GM12875 (cell line): ENCODE measurements at regions not wholly inside any gene's neighbourhood (a gene's known extent, or its start where the extent isn't known, plus 50 kb on each side); places are given as distances from the start of the nearest gene placed in this dataset.

Experiments used
- H3K4me3 ChIP-seq: one replicate; pipeline ENCODE4 v1.5.1; 2011; ENCODE audit warnings: low read depth, low read length, control low read depth
- TF ChIP-seq, protein P1 (sequence below): IDR thresholded peaks from 2 replicates; pipeline ENCODE4 v1.5.1; 2011; ENCODE audit warnings: low read depth, mild to moderate bottlenecking, control low read depth, inconsistent platforms, low read length, moderate library complexity, borderline replicate concordance; ENCODE audit not compliant: insufficient read depth

DNA sequence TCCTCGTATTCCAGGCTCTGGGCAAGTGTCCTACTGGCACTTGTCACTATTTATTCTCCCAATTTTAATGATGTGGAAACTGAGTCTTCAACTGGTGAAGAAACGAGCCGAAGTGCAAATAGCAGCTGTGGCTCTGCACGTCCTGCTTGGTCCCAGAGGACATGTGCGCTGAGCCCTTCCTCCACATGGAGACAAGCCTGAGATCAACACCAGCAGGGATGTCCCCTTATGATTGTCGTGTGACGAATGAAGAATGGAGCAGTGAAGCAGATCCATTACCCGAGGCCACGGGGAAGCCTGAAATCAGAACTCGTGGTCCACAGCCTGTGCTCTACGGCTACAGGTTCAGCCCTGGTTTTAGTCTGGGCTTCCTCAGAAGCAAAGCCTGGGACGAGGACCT lies 61.0 kb downstream of the FOXL1 start:
- TF ChIP-seq, protein P1, sequence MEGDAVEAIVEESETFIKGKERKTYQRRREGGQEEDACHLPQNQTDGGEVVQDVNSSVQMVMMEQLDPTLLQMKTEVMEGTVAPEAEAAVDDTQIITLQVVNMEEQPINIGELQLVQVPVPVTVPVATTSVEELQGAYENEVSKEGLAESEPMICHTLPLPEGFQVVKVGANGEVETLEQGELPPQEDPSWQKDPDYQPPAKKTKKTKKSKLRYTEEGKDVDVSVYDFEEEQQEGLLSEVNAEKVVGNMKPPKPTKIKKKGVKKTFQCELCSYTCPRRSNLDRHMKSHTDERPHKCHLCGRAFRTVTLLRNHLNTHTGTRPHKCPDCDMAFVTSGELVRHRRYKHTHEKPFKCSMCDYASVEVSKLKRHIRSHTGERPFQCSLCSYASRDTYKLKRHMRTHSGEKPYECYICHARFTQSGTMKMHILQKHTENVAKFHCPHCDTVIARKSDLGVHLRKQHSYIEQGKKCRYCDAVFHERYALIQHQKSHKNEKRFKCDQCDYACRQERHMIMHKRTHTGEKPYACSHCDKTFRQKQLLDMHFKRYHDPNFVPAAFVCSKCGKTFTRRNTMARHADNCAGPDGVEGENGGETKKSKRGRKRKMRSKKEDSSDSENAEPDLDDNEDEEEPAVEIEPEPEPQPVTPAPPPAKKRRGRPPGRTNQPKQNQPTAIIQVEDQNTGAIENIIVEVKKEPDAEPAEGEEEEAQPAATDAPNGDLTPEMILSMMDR, result no peak
- H3K4me3 ChIP-seq, result no peak overlapping the region

DNA sequence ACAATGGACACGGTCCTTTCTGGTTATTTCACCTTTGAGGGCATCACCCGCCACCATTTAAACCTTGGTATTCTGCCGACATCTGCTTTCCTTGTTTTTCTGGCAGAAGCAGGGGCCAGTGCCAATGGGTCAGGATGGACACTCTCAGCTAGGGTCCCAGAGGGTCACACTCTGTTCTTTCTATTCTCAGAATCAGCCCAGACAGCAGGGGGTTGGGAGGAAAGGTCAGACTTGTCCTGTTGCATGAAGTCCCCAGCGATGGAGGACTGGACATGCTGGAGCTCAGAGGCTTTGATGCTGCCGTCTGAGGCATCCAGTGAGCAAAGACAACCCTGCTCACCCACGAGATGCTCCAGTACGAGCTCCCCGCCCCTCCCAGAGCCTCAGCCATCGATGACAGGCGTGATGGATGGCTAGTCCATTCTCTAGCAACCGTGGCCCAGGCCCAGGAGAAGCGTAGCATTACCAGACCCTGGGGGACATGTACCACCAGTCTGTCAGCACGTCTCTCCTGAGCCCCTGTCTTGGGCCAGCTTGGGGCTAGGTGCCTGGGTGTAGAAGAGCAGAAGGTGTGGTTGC lies 62.0 kb downstream of the FOXL1 start:
- no peak overlapping the region for H3K4me3 ChIP-seq
- TF ChIP-seq, protein P1, result no peak

DNA sequence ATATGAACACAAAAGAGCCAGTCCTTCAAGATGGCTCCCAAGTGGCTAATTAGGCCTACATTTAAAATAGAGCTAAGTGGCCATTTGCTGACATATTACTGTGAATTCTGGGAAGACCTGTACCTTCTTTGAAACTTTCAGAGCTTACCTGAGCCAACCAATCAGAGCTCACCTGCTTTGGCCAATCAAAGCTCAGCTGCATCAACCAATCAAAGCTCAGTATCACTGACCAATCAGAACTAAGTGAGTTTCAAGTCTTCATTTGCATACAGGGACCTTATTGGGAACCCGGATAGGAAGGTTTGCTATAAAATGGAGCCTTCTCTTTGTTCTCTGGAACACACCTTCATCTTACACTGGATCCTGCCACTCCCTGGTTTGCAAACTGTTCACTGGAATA lies 63.7 kb downstream of the FOXL1 start:
- TF ChIP-seq, protein P1, result no peak

DNA sequence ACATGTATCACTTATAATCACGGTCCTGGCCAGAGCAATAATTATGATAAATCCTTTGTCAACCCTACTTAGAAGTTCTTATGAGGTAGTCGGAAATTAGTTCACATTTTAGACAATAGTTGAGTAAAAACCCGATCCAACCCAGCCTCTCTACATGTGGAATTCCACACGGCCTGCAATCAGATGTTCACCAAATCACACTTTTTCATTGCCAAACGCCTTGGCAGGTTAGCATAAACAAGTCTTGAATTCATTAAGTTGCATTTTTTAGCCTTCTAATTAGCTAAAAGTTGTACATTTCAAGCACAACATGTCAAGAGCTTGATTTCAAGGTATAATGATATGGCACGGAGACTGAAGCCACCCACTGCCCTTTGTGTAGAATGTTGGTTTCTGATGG lies 65.3 kb downstream of the FOXL1 start:
- no peak overlapping the region for H3K4me3 ChIP-seq
- TF ChIP-seq, protein P1, result no peak

More for the DNA sequence above, 63.7 kb downstream of the FOXL1 start:
- H3K4me3 ChIP-seq, result no peak overlapping the region

- no peak overlapping the region for H3K4me3 ChIP-seq
- TF ChIP-seq, protein P1, result no peak
These were observed 69.2 kb downstream of the FOXL1 start for GRCh38 chr16:86647561-86647960.

- no peak overlapping the region for H3K4me3 ChIP-seq
- TF ChIP-seq, protein P1, result no peak
These were observed 71.5 kb downstream of the FOXL1 start for GRCh38 chr16:86649875-86650274.

GRCh38 chr16:86651013-86651627 lies 72.8 kb downstream of the FOXL1 start:
- TF ChIP-seq, protein P1, result no peak

More at GRCh38 chr16:86651013-86651627, 72.8 kb downstream of the FOXL1 start:
- H3K4me3 ChIP-seq, result no peak overlapping the region
